Lower lobe of right lung (tissue), 2 donors: ENCODE measurements at regions not wholly inside any gene's neighbourhood (a gene's known extent, or its start where the extent isn't known, plus 50 kb on each side); places are given as distances from the start of the nearest gene placed in this dataset.
A peak's percentile ranks its signal among the peaks of the same experiment; 100 is the strongest.

Experiments
- ATAC-seq, 2 donors: fragments of 200-7000 bp; cut with Tn5 transposase; one replicate each; pipeline ENCODE4 v1.9.1; 2020 to 2022; ENCODE audit warnings: mild to moderate bottlenecking in 2 of 2, moderate library complexity in 2 of 2
- DNase-seq: peaks from one replicate; pipeline ENCODE4 v3.0.0-alpha.2; 2020
- H3K27ac ChIP-seq: fragments of 200-600 bp; one replicate; pipeline ENCODE4 v1.8.0; 2022
- H3K27me3 ChIP-seq: fragments of 200-600 bp; one replicate; pipeline ENCODE4 v1.8.0; 2022; ENCODE audit warnings: low read depth
- H3K36me3 ChIP-seq: fragments of 200-600 bp; one replicate; pipeline ENCODE4 v1.8.0; 2022; ENCODE audit warnings: mild to moderate bottlenecking
- H3K4me1 ChIP-seq: fragments of 200-600 bp; one replicate; pipeline ENCODE4 v1.8.0; 2022
- H3K4me3 ChIP-seq: fragments of 200-600 bp; one replicate; pipeline ENCODE4 v1.8.0; 2022; ENCODE audit warnings: mild to moderate bottlenecking
- H3K9me3 ChIP-seq: fragments of 200-600 bp; one replicate; pipeline ENCODE4 v1.8.0; 2022
- CTCF ChIP-seq: fragments of 200-600 bp; IDR thresholded peaks from one replicate; pipeline ENCODE4 v1.8.0; 2022; ENCODE audit warnings: antibody characterized with exemption, mild to moderate bottlenecking
- intact Hi-C: fragments of 100-400 bp; cut with DNase I; formaldehyde crosslinking; loops from one replicate; pipeline ENCODE4 v1.11.0; 2022
- donor health status: DM: no; HTN: yes; CAD: no; lungs with severe emphysema.

- intact Hi-C loops = no loop called here
- H3K4me3 ChIP-seq = peak overlapping the region; percentile 24
Observed at GRCh38 chr1:192445839-192446489, 129.2 kb downstream of the RGS21 start.

GRCh38 chr1:192448026-192448578 lies 127.5 kb upstream of the RGS1 start:
- Histone ChIP-seq H3K4me3 (no peak overlapping the region), H3K27me3 (no peaks in the 10 kb centered on the region), H3K9me3 (no peaks in the 10 kb centered on the region), H3K4me1 (peaks cover 5% of the 10 kb centered on the region), H3K27ac (no peak overlapping the region), H3K36me3 (no peaks in the 10 kb centered on the region)
- DNase-seq (no peak), ATAC-seq (peak in 1 of 2 donors; percentile 43)
- intact Hi-C loops = no loop called here
- no peak for TF ChIP-seq CTCF

More at GRCh38 chr1:192445839-192446489, 129.2 kb downstream of the RGS21 start:
- no peaks in the 10 kb centered on the region for H3K36me3 ChIP-seq
- TF ChIP-seq CTCF = peak; percentile 85
- DNase-seq (no peak), ATAC-seq (peak; percentile 75 to 81)
- no peaks in the 10 kb centered on the region for H3K9me3 ChIP-seq
- H3K27ac ChIP-seq = no peak overlapping the region
- peaks cover 5% of the 10 kb centered on the region for H3K4me1 ChIP-seq
- H3K27me3 ChIP-seq = no peaks in the 10 kb centered on the region

- Histone ChIP-seq H3K9me3 (no peaks in the 10 kb centered on the region), H3K4me3 (no peak overlapping the region), H3K36me3 (no peaks in the 10 kb centered on the region), H3K4me1 (no peaks in the 10 kb centered on the region), H3K27ac (no peak overlapping the region), H3K27me3 (no peaks in the 10 kb centered on the region)
- ATAC-seq (no peak), DNase-seq (no peak)
- intact Hi-C loops = no loop called here
- TF ChIP-seq CTCF = no peak
Observed at GRCh38 chr1:192453360-192453992, 122.1 kb upstream of the RGS1 start.

- H3K27me3 ChIP-seq = no peaks in the 10 kb centered on the region
- no peaks in the 10 kb centered on the region for H3K36me3 ChIP-seq
- no peak overlapping the region for H3K4me3 ChIP-seq
- H3K9me3 ChIP-seq = no peaks in the 10 kb centered on the region
- ATAC-seq = no peak
- no peaks in the 10 kb centered on the region for H3K4me1 ChIP-seq
- DNase-seq = no peak
- intact Hi-C loops = no loop called here
- no peak for TF ChIP-seq CTCF
- H3K27ac ChIP-seq = no peak overlapping the region
Observed at GRCh38 chr1:192459467-192459866, 116.1 kb upstream of the RGS1 start.

- Histone ChIP-seq H3K4me1 (no peaks in the 10 kb centered on the region), H3K27me3 (no peaks in the 10 kb centered on the region), H3K9me3 (no peaks in the 10 kb centered on the region), H3K4me3 (no peak overlapping the region), H3K36me3 (no peaks in the 10 kb centered on the region), H3K27ac (no peak overlapping the region)
- no peak for ATAC-seq
- TF ChIP-seq CTCF = no peak
- DNase-seq = no peak
- intact Hi-C loops = no loop called here
Observed at GRCh38 chr1:192461684-192462083, 113.9 kb upstream of the RGS1 start.
